Natural killer cell (primary cell): ENCODE measurements at regions not wholly inside any gene's neighbourhood (a gene's known extent, or its start where the extent isn't known, plus 50 kb on each side); places are given as distances from the start of the nearest gene placed in this dataset.

Experiments
- ATAC-seq, 3 donors: fragments of 150-1000 bp in 2 of 3; fragments of 200-7000 bp in 1 of 3; cut with Tn5 transposase; 1 replicate in 1 of 3; 2 replicates in 2 of 3; pipeline ENCODE4 v1.10.0; 2021; ENCODE audit warnings: mild to moderate bottlenecking in 2 of 3, moderate library complexity in 2 of 3
- DNase-seq, 2 donors: peaks; one replicate each; pipeline versions ENCODE4 v3.0.0 to v3.0.0-alpha.2; 2013 to 2021; ENCODE audit warnings: mixed read lengths in 1 of 2
- H3K27ac ChIP-seq: one replicate; pipeline ENCODE4 v1.5.1; 2013; ENCODE audit warnings: mild to moderate bottlenecking, low read length
- H3K27me3 ChIP-seq: one replicate; pipeline ENCODE4 v1.6.1; 2013; ENCODE audit warnings: low read length; ENCODE audit not compliant: control insufficient read depth, insufficient read depth
- H3K36me3 ChIP-seq: one replicate; pipeline ENCODE4 v1.6.1; 2013; ENCODE audit warnings: low read length; ENCODE audit not compliant: control insufficient read depth, insufficient read depth
- H3K4me1 ChIP-seq: one replicate; pipeline ENCODE4 v1.6.1; 2013; ENCODE audit warnings: low read length; ENCODE audit not compliant: control insufficient read depth, insufficient read depth
- H3K4me3 ChIP-seq: one replicate; pipeline ENCODE4 v1.5.1; 2013; ENCODE audit warnings: low read length
- H3K9me3 ChIP-seq: one replicate; pipeline ENCODE4 v1.6.1; 2013; ENCODE audit warnings: low read length; ENCODE audit not compliant: control insufficient read depth, insufficient read depth
- H3K27ac Mint-ChIP-seq, 2 donors: one replicate each; pipeline ENCODE4 v1.8.0; 2022; ENCODE audit warnings: mild to moderate bottlenecking in 2 of 2, mixed read lengths in 2 of 2, moderate library complexity in 1 of 2
- H3K27me3 Mint-ChIP-seq, 2 donors: one replicate each; pipeline ENCODE4 v1.8.0; 2022; ENCODE audit warnings: low read depth in 2 of 2, mixed read lengths in 2 of 2
- H3K36me3 Mint-ChIP-seq: one replicate; pipeline ENCODE4 v1.8.0; 2022; ENCODE audit warnings: mixed read lengths
- H3K4me1 Mint-ChIP-seq, 2 donors: one replicate each; pipeline ENCODE4 v1.8.0; 2022; ENCODE audit warnings: mixed read lengths in 2 of 2
- H3K4me3 Mint-ChIP-seq: one replicate; pipeline ENCODE4 v1.8.0; 2022; ENCODE audit warnings: mild to moderate bottlenecking, moderate library complexity, mixed read lengths
- H3K9me3 Mint-ChIP-seq, 2 donors: one replicate each; pipeline ENCODE4 v1.8.0; 2022; ENCODE audit warnings: mixed read lengths in 2 of 2
- CTCF ChIP-seq: fragments of 200-600 bp; IDR thresholded peaks from one replicate; pipeline ENCODE4 v1.8.0; 2022; ENCODE audit warnings: antibody characterized with exemption
- WGBS: methylation state at CpG from one replicate; pipeline ENCODE4 v1.1.7; 2013; ENCODE audit warnings: missing lambda C conversion rate; ENCODE audit not compliant: insufficient coverage; 5-methylcytosine and 5-hydroxymethylcytosine counted together
- intact Hi-C: fragments of 100-400 bp; cut with micrococcal nuclease; formaldehyde crosslinking; loops from one replicate; pipeline ENCODE4 v1.14.2; 2022

- no peak overlapping the region for H3K4me3 ChIP-seq
- intact Hi-C loops, result no loop called here
- ATAC-seq (no peak), DNase-seq (no peak)
- no peaks in the 10 kb centered on the region for H3K27me3 ChIP-seq
- Mint-ChIP-seq H3K4me1 (no peaks in the 10 kb centered on the region), H3K36me3 (no peaks in the 10 kb centered on the region), H3K4me3 (no peak overlapping the region), H3K9me3 (peaks cover 6 to 7% of the 10 kb centered on the region in 2 donors), H3K27ac (no peak overlapping the region), H3K27me3 (no peaks in the 10 kb centered on the region)
- H3K27ac ChIP-seq, result no peak overlapping the region
- H3K9me3 ChIP-seq, result no peaks in the 10 kb centered on the region
- no peaks in the 10 kb centered on the region for H3K36me3 ChIP-seq
- no peak for TF ChIP-seq CTCF
- no peaks in the 10 kb centered on the region for H3K4me1 ChIP-seq
- WGBS, result 89% methylated on average over 2 of the region's 3 CpGs
Observed at GRCh38 chr9:108463932-108464606, 391.7 kb downstream of the ACTL7B start.

GRCh38 chr9:108456903-108457302 lies 398.9 kb downstream of the ACTL7B start:
- no peaks in the 10 kb centered on the region for H3K9me3 ChIP-seq
- no peaks in the 10 kb centered on the region for H3K27me3 ChIP-seq
- Mint-ChIP-seq H3K27me3 (no peaks in the 10 kb centered on the region), H3K9me3 (peaks cover 4 to 7% of the 10 kb centered on the region in 2 donors), H3K4me1 (no peaks in the 10 kb centered on the region), H3K36me3 (no peaks in the 10 kb centered on the region), H3K27ac (no peak overlapping the region), H3K4me3 (no peak overlapping the region)
- no peak overlapping the region for H3K4me3 ChIP-seq
- H3K4me1 ChIP-seq, result no peaks in the 10 kb centered on the region
- H3K27ac ChIP-seq, result no peak overlapping the region
- intact Hi-C loops, result no loop called here
- 92% methylated on average over 2 of the region's 2 CpGs for WGBS
- no peaks in the 10 kb centered on the region for H3K36me3 ChIP-seq
- ATAC-seq, result no peak
- no peak for DNase-seq
- TF ChIP-seq CTCF, result no peak

GRCh38 chr9:108445431-108446071 lies 410.2 kb downstream of the ACTL7B start:
- DNase-seq (no peak), ATAC-seq (no peak)
- no peak overlapping the region for H3K27ac Mint-ChIP-seq
- Histone ChIP-seq H3K36me3 (no peaks in the 10 kb centered on the region), H3K9me3 (no peaks in the 10 kb centered on the region), H3K27ac (no peak overlapping the region), H3K4me3 (no peak overlapping the region), H3K4me1 (no peaks in the 10 kb centered on the region), H3K27me3 (no peaks in the 10 kb centered on the region)
- H3K4me1 Mint-ChIP-seq, result no peaks in the 10 kb centered on the region
- H3K9me3 Mint-ChIP-seq, result peaks cover 6 to 14% of the 10 kb centered on the region in 2 donors
- no peaks in the 10 kb centered on the region for H3K36me3 Mint-ChIP-seq
- TF ChIP-seq CTCF, result no peak
- 92% methylated on average over 8 of the region's 8 CpGs for WGBS
- intact Hi-C loops, result no loop called here
- H3K27me3 Mint-ChIP-seq, result no peaks in the 10 kb centered on the region
- H3K4me3 Mint-ChIP-seq, result no peak overlapping the region
